Choroid plexus epithelial cell (primary cell): ENCODE measurements at regions not wholly inside any gene's neighbourhood (a gene's known extent, or its start where the extent isn't known, plus 50 kb on each side); places are given as distances from the start of the nearest gene placed in this dataset.

Experiments used
- DNase-seq: peaks from one replicate; pipeline ENCODE4 v3.0.0-alpha.2; 2010; ENCODE audit warnings: low read depth
- H3K4me3 ChIP-seq: 2 replicates; pipeline ENCODE4 v1.5.1; 2011; ENCODE audit warnings: low read depth, mild to moderate bottlenecking, control low read depth, low read length, moderate library complexity
- TF ChIP-seq, protein P1 (sequence below): conservative IDR thresholded peaks from 2 replicates; pipeline ENCODE4 v1.5.1; 2011; ENCODE audit warnings: low read depth, mild to moderate bottlenecking, control low read depth, inconsistent platforms, low read length, moderate library complexity

DNA sequence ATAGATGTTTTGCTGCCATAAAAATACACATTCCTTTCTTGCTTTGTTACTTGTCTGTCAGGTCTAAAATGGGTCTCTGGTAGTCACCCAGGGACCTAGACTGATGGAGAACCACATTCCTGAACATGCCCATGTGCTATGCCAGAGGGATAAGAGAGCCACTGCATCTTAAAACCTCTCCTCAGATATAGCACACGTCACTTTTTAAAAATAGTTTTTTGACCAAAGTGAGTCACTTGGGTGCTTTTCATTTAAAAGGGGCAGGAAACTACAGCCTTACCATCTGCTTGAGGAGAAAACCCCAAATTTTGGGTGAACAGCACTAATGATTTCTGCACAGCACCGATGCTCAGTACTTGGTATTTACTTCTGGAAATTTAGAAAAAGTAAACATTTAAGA is 197.8 kb downstream of the OGFRL1 start:
- H3K4me3 ChIP-seq: no peak overlapping the region
- DNase-seq: no peak
- TF ChIP-seq, protein P1, sequence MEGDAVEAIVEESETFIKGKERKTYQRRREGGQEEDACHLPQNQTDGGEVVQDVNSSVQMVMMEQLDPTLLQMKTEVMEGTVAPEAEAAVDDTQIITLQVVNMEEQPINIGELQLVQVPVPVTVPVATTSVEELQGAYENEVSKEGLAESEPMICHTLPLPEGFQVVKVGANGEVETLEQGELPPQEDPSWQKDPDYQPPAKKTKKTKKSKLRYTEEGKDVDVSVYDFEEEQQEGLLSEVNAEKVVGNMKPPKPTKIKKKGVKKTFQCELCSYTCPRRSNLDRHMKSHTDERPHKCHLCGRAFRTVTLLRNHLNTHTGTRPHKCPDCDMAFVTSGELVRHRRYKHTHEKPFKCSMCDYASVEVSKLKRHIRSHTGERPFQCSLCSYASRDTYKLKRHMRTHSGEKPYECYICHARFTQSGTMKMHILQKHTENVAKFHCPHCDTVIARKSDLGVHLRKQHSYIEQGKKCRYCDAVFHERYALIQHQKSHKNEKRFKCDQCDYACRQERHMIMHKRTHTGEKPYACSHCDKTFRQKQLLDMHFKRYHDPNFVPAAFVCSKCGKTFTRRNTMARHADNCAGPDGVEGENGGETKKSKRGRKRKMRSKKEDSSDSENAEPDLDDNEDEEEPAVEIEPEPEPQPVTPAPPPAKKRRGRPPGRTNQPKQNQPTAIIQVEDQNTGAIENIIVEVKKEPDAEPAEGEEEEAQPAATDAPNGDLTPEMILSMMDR: no peak

DNA sequence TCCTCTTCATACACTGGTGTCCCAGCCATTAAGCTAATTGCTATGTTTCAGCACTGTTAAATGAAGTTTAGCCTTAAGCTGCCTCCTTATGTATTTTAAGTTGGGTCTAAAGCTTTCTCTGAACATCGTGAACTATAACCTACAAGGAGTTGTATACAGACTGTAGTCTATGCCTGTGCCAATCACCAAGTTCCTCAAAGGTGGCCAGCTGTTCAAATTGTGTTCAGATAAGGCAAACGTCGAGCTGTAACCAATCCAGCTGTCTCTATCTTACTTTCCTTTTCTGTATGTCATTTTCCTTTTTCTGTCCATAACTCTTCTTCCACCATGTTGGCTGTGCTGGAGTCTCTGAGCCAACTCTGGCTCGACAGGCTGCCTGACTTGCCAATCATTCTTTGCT is 199.6 kb downstream of the OGFRL1 start:
- TF ChIP-seq, protein P1: no peak
- no peak overlapping the region for H3K4me3 ChIP-seq
- DNase-seq: no peak

DNA sequence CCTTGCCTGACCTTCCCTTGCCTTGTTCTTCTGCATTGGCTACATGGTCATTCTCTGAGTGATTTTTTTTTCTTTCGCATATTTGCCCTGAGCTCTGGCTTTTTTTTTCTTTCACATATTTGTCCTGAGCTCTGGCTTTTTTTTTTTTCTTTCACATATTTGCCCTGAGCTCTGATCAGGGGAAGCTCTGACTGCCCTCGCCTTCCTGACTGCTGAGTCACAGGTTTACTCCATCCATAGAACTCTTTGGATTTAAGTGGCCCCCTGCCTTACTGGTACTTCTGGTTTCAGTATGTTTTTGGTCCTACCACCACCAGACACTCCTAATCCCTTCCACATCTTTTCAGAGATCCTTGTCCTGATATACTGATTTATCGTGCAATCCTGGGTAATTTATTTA is 201.1 kb downstream of the OGFRL1 start:
- no peak overlapping the region for H3K4me3 ChIP-seq
- DNase-seq: peak; percentile 96
- TF ChIP-seq, protein P1: no peak

DNA sequence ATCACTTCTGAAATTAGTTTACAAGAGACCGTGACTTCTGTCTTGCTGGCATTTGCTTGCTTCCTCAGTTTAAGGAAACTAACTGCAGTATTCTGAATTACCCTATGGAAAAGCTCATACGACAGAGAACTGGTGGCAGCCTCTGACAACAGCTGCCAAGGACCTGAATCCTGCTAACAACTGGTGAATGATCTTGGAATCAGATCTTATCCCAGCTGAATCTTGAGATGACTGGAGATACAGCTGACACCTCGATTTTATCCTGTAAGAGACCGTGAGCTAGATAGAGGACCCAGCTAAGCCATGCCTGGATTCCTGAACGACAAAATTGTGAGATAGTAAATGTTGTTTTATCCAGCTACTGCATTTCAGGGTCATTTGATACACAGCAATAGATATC is 202.3 kb downstream of the OGFRL1 start:
- DNase-seq: no peak
- TF ChIP-seq, protein P1: no peak
- no peak overlapping the region for H3K4me3 ChIP-seq

DNA sequence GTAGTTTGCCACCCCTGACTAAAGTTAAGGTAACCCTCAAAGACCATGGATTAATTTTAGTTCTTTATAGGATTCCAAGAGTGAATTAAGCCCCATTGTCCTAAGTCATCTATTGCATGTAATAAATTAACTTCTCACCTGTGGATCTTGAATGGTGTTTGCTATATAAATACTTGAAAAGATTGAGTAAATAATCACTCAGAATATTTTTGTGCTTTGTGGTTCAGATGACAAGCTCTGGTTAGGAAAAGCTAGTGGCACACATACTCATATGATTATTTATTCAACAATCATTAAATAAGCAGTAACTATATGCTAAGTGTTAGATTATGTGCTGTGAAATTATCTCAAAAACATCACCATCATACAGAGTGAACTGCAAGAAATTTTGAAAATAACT is 203.2 kb downstream of the OGFRL1 start:
- no peak overlapping the region for H3K4me3 ChIP-seq
- DNase-seq: no peak
- TF ChIP-seq, protein P1: no peak

DNA sequence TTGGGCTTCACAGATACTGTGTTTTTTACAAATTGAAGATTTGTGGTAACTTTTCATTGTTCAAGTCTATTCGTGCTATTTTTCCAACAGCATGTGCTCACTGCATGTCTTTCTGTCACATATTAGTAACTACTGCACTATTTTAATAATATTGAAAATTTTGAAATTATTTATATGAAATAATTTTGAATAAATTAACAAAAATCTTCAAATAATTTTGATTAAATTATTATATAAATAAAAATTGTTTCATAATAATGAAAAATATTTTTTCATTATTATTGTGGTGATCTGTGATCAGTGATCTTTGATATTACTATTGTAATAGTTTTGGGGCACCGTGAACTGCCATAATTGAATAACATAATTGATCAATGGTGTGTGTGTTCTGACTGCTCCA is 204.1 kb downstream of the OGFRL1 start:
- no peak for DNase-seq
- no peak overlapping the region for H3K4me3 ChIP-seq
- TF ChIP-seq, protein P1: no peak

DNA sequence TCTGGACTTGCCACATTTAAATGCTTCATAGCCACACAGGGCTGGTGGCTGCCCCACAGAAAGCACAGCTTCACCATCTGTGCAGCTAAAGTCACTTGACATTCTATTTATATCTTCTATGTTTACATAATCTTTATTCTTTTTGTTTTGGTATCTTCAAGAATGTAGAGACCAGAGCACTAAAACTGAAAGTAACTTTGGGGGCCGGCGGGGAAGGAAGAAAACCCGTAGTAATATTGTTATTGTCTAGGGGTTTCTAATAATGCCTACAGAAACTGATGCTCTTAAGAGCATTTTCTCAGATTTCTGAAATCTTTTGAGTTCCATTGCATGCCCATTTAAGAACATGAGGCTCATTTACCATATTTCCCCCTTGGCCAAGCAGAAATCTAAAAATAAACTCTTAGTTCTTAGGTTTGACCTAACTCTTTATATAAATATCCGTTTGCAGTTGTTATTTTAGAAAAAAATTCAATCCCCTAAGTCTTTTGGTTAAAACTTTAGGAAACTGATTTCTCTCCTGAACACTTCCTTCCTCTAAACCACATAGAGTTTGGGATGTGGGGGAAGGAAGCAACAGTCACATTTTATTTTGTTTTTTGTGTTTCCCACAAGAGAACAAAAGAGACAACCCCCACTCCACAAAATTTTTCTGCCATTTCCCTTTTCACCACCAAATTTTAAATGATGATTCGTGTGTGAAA is 207.6 kb downstream of the OGFRL1 start:
- peak overlapping the region; percentile 41 for H3K4me3 ChIP-seq
- peak; percentile 76 for DNase-seq
- TF ChIP-seq, protein P1: no peak
